ENCODE measurements at regions not wholly inside any gene's neighbourhood (a gene's known extent, or its start where the extent isn't known, plus 50 kb on each side); places are given as distances from the start of the nearest gene placed in this dataset.

GRCh38 chr11:134577751-134578395 lies 165.8 kb upstream of the B3GAT1 start:
- no peak for DNase-seq (ENCODE audit: low read depth in 2 of 2)

- no peak for DNase-seq (ENCODE audit: low read depth in 2 of 2)
These were observed 164.7 kb upstream of the B3GAT1 start for GRCh38 chr11:134576721-134577171.

GRCh38 chr11:134576286-134576685 lies 164.2 kb upstream of the B3GAT1 start:
- DNase-seq (ENCODE audit: low read depth in 2 of 2) = no peak

GRCh38 chr11:134575504-134576230 lies 163.6 kb upstream of the B3GAT1 start:
- no peak for DNase-seq (ENCODE audit: low read depth in 2 of 2)

GRCh38 chr11:134574947-134575346 lies 162.9 kb upstream of the B3GAT1 start:
- no peak for DNase-seq (ENCODE audit: low read depth in 2 of 2)

GRCh38 chr11:134574425-134574824 lies 162.4 kb upstream of the B3GAT1 start:
- no peak for DNase-seq (ENCODE audit: low read depth in 2 of 2)

- no peak for DNase-seq (ENCODE audit: low read depth in 2 of 2)
These were observed 161.8 kb upstream of the B3GAT1 start for GRCh38 chr11:134573857-134574256.

GRCh38 chr11:134572741-134573675 lies 161.0 kb upstream of the B3GAT1 start:
- DNase-seq (ENCODE audit: low read depth in 2 of 2) = no peak

- no peak for DNase-seq (ENCODE audit: low read depth in 2 of 2)
These were observed 159.3 kb upstream of the B3GAT1 start for GRCh38 chr11:134571301-134571700.

- DNase-seq (ENCODE audit: low read depth in 2 of 2) = no peak
These were observed 157.2 kb upstream of the B3GAT1 start for GRCh38 chr11:134569195-134569594.

- no peak for DNase-seq (ENCODE audit: low read depth in 2 of 2)
These were observed 154.3 kb upstream of the B3GAT1 start for GRCh38 chr11:134566311-134566710.

GRCh38 chr11:134565343-134565891 lies 153.4 kb upstream of the B3GAT1 start:
- DNase-seq (ENCODE audit: low read depth in 2 of 2) = no peak

GRCh38 chr11:134564472-134565200 lies 152.6 kb upstream of the B3GAT1 start:
- DNase-seq (ENCODE audit: low read depth in 2 of 2) = no peak

GRCh38 chr11:134562941-134563471 lies 151.0 kb upstream of the B3GAT1 start:
- no peak for DNase-seq (ENCODE audit: low read depth in 2 of 2)

- no peak for DNase-seq (ENCODE audit: low read depth in 2 of 2)
These were observed 150.2 kb upstream of the B3GAT1 start for GRCh38 chr11:134562196-134562595.

GRCh38 chr11:134561331-134561720 lies 149.3 kb upstream of the B3GAT1 start:
- DNase-seq (ENCODE audit: low read depth in 2 of 2) = no peak

- DNase-seq (ENCODE audit: low read depth in 2 of 2) = no peak
These were observed 148.7 kb upstream of the B3GAT1 start for GRCh38 chr11:134560566-134561330.

GRCh38 chr11:134560066-134560465 lies 148.0 kb upstream of the B3GAT1 start:
- no peak for DNase-seq (ENCODE audit: low read depth in 2 of 2)

- no peak for DNase-seq (ENCODE audit: low read depth in 2 of 2)
These were observed 147.5 kb upstream of the B3GAT1 start for GRCh38 chr11:134559602-134559962.

GRCh38 chr11:134558916-134559601 lies 147.0 kb upstream of the B3GAT1 start:
- DNase-seq (ENCODE audit: low read depth in 2 of 2) = no peak
